ENCODE measurements at regions not wholly inside any gene's neighbourhood (a gene's known extent, or its start where the extent isn't known, plus 50 kb on each side); places are given as distances from the start of the nearest gene placed in this dataset.

DNA sequence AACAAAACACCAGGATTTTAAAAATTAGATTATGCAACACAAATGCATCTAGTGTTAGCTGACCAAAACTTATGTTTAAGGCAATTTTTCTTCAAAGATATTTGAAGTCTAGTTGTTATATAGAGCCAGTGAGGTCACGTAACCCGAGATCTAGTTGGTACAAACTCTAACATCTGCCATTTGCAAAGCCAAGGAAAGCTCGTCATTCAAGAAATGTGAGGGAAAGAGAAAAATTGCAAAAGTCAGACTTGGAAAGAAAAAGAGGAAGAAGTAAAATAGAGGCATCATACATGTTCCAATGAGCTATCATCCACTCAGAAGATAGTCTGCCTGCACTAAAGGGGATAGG, 293.4 kb upstream of the PUM3 start:
- Histone ChIP-seq H3K27me3 (ENCODE audit: control insufficient read depth in 2 of 2, insufficient read depth in 2 of 2, low read length in 2 of 2) (no peaks in the 10 kb centered on the region), H4K20me1 (replicated peaks; ENCODE audit: control insufficient read depth, insufficient read depth, low read length) (no peaks in the 10 kb centered on the region), H3K9me3 (replicated peaks; ENCODE audit: control insufficient read depth, insufficient read depth, low read depth, low read length) (no peaks in the 10 kb centered on the region), H3K36me3 (ENCODE audit: control insufficient read depth, insufficient read depth, low read length) (no peaks in the 10 kb centered on the region), H2AFZ (ENCODE audit: low read depth, low read length) (no peak overlapping the region), H3K4me3 (no peak overlapping the region), H3K79me2 (ENCODE audit: control insufficient read depth, insufficient read depth, low read length) (no peaks in the 10 kb centered on the region), H3K9ac (ENCODE audit: insufficient read depth in 1 of 2, low read depth in 2 of 2, low read length in 2 of 2) (no peak overlapping the region), H3K27ac (ENCODE audit: extremely low read depth, low read depth, low read length) (no peak overlapping the region), H3K9me1 (ENCODE audit: control insufficient read depth, insufficient read depth, low read length) (no peaks in the 10 kb centered on the region), H3K4me2 (ENCODE audit: insufficient read depth, low read length) (no peak overlapping the region), H3K4me1 (replicated peaks in 1 of 2; ENCODE audit: control insufficient read depth in 2 of 2, insufficient read depth in 2 of 2, low read length in 2 of 2) (no peaks in the 10 kb centered on the region)
- WGBS (ENCODE audit: insufficient coverage, low coverage, missing lambda C conversion rate) = 5% methylated on average over 3 of the region's 3 CpGs
- intact Hi-C loops (cut with micrococcal nuclease) = no loop called here
- no peak for TF ChIP-seq HMGN3 (IDR thresholded peaks at IDR 0.05; ENCODE audit: borderline replicate concordance, extremely low read depth, insufficient read length, low read depth, low read length)
- TF ChIP-seq, protein P1, sequence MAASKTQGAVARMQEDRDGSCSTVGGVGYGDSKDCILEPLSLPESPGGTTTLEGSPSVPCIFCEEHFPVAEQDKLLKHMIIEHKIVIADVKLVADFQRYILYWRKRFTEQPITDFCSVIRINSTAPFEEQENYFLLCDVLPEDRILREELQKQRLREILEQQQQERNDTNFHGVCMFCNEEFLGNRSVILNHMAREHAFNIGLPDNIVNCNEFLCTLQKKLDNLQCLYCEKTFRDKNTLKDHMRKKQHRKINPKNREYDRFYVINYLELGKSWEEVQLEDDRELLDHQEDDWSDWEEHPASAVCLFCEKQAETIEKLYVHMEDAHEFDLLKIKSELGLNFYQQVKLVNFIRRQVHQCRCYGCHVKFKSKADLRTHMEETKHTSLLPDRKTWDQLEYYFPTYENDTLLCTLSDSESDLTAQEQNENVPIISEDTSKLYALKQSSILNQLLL (CRISPR knock-in tag; IDR thresholded peaks at IDR 0.05; ENCODE audit: borderline replicate concordance) = no peak
- no peak for TF ChIP-seq GTF2E2 (tag; IDR thresholded peaks at IDR 0.05)
- TF ChIP-seq MXI1 (IDR thresholded peaks at IDR 0.05; ENCODE audit: low read depth, low read length) = no peak
- no peak for TF ChIP-seq U2AF1 (optimal IDR thresholded peaks at IDR 0.05; ENCODE audit: low read depth, low read length)
- no peak for TF ChIP-seq ADNP (tag; IDR thresholded peaks at IDR 0.05)
- no peak for TF ChIP-seq TEAD1 (CRISPR knock-in tag; IDR thresholded peaks at IDR 0.05)
- no peak for TF ChIP-seq COPS2 (conservative IDR thresholded peaks at IDR 0.05)
- TF ChIP-seq RCOR1 (IDR thresholded peaks at IDR 0.05; ENCODE audit: borderline replicate concordance in 1 of 2, low read depth in 2 of 2, low read length in 2 of 2) = no peak
- no peak for TF ChIP-seq LCOR (CRISPR knock-in tag; IDR thresholded peaks at IDR 0.05)
- no peak for TF ChIP-seq HMG20A (CRISPR knock-in tag; conservative IDR thresholded peaks at IDR 0.05)
- no peak for TF ChIP-seq NRF1 (conservative IDR thresholded peaks at IDR 0.05 in 1 of 2, IDR thresholded peaks at IDR 0.05 in 1 of 2)
- TF ChIP-seq ZHX1 (conservative IDR thresholded peaks at IDR 0.05; ENCODE audit: low read length) = no peak
- TF ChIP-seq, protein P2, sequence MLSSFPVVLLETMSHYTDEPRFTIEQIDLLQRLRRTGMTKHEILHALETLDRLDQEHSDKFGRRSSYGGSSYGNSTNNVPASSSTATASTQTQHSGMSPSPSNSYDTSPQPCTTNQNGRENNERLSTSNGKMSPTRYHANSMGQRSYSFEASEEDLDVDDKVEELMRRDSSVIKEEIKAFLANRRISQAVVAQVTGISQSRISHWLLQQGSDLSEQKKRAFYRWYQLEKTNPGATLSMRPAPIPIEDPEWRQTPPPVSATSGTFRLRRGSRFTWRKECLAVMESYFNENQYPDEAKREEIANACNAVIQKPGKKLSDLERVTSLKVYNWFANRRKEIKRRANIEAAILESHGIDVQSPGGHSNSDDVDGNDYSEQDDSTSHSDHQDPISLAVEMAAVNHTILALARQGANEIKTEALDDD (IDR thresholded peaks at IDR 0.05) = no peak
- TF ChIP-seq ZNF583 (CRISPR knock-in tag; IDR thresholded peaks at IDR 0.05) = no peak
- no peak for TF ChIP-seq PHF21A (IDR thresholded peaks at IDR 0.05; ENCODE audit: borderline replicate concordance, low read depth)
- in situ Hi-C loops (cut with MboI) = no loop called here
- ChIA-PET CTCF (ENCODE audit: low intra/inter-chr PET ratio) (no interaction called here), POLR2A (no interaction called here)
- no peak for DNase-seq (ENCODE audit: extremely low read depth in 1 of 4, low spot score in 3 of 4)
- no peak for ATAC-seq
- FAIRE-seq = no peak
- BruUV-seq (replicated peaks) = no TSS peak

All from K562 (cell line).